ENCODE measurements at regions not wholly inside any gene's neighbourhood (a gene's known extent, or its start where the extent isn't known, plus 50 kb on each side); places are given as distances from the start of the nearest gene placed in this dataset.

- Mint-ChIP-seq H3K4me1 (peaks cover 45% of the 10 kb centered on the region), H3K9me3 (no peaks in the 10 kb centered on the region)
- no peak for TF ChIP-seq CTCF (IDR thresholded peaks at IDR 0.05; ENCODE audit: unreplicated experiment in 3 of 3)
Observed at GRCh38 chr11:131254254-131254653, 116.2 kb upstream of the NTM start.

GRCh38 chr11:131274233-131274632 is 96.2 kb upstream of the NTM start:
- Mint-ChIP-seq H3K27ac (no peak overlapping the region), H3K27me3 (ENCODE audit: low read depth) (no peaks in the 10 kb centered on the region), H3K36me3 (ENCODE audit: low read depth) (peaks cover 7% of the 10 kb centered on the region), H3K9me3 (peaks cover 30% of the 10 kb centered on the region), H3K4me1 (peaks cover 21% of the 10 kb centered on the region), H3K4me3 (no peak overlapping the region)
- no peak for TF ChIP-seq CTCF (IDR thresholded peaks at IDR 0.05; ENCODE audit: unreplicated experiment in 3 of 3)

More at GRCh38 chr11:131254254-131254653, 116.2 kb upstream of the NTM start:
- Mint-ChIP-seq H3K27me3 (ENCODE audit: low read depth) (peaks cover 50% of the 10 kb centered on the region), H3K27ac (no peak overlapping the region), H3K36me3 (ENCODE audit: low read depth) (no peaks in the 10 kb centered on the region), H3K4me3 (no peak overlapping the region)

GRCh38 chr11:131275580-131275979 is 94.8 kb upstream of the NTM start:
- H3K27me3 Mint-ChIP-seq (ENCODE audit: low read depth), result no peaks in the 10 kb centered on the region
- TF ChIP-seq CTCF (IDR thresholded peaks at IDR 0.05; ENCODE audit: unreplicated experiment in 3 of 3), result no peak

GRCh38 chr11:131278472-131278871 is 91.9 kb upstream of the NTM start:
- Mint-ChIP-seq H3K36me3 (ENCODE audit: low read depth) (no peaks in the 10 kb centered on the region), H3K9me3 (no peaks in the 10 kb centered on the region), H3K4me3 (no peak overlapping the region), H3K27me3 (ENCODE audit: low read depth) (peaks cover 6% of the 10 kb centered on the region), H3K27ac (no peak overlapping the region), H3K4me1 (peaks cover 21% of the 10 kb centered on the region)
- TF ChIP-seq CTCF (IDR thresholded peaks at IDR 0.05; ENCODE audit: unreplicated experiment in 3 of 3), result no peak

More at GRCh38 chr11:131275580-131275979, 94.8 kb upstream of the NTM start:
- H3K4me3 Mint-ChIP-seq, result no peak overlapping the region
- no peak overlapping the region for H3K27ac Mint-ChIP-seq
- peaks cover 18% of the 10 kb centered on the region for H3K9me3 Mint-ChIP-seq
- peaks cover 4% of the 10 kb centered on the region for H3K36me3 Mint-ChIP-seq (ENCODE audit: low read depth)
- H3K4me1 Mint-ChIP-seq, result peaks cover 21% of the 10 kb centered on the region

GRCh38 chr11:131279654-131280384 is 90.6 kb upstream of the NTM start:
- H3K27me3 Mint-ChIP-seq (ENCODE audit: low read depth), result peaks cover 10% of the 10 kb centered on the region
- H3K4me1 Mint-ChIP-seq, result peaks cover 16% of the 10 kb centered on the region
- TF ChIP-seq CTCF (IDR thresholded peaks at IDR 0.05; ENCODE audit: unreplicated experiment in 3 of 3), result no peak
- H3K27ac Mint-ChIP-seq, result no peak overlapping the region
- no peak overlapping the region for H3K4me3 Mint-ChIP-seq
- H3K36me3 Mint-ChIP-seq (ENCODE audit: low read depth), result no peaks in the 10 kb centered on the region
- H3K9me3 Mint-ChIP-seq, result no peaks in the 10 kb centered on the region

GRCh38 chr11:131281316-131281715 is 89.1 kb upstream of the NTM start:
- Mint-ChIP-seq H3K9me3 (no peaks in the 10 kb centered on the region), H3K4me1 (peaks cover 5% of the 10 kb centered on the region), H3K27me3 (ENCODE audit: low read depth) (peaks cover 10% of the 10 kb centered on the region), H3K27ac (no peak overlapping the region), H3K4me3 (no peak overlapping the region), H3K36me3 (ENCODE audit: low read depth) (no peaks in the 10 kb centered on the region)
- no peak for TF ChIP-seq CTCF (IDR thresholded peaks at IDR 0.05; ENCODE audit: unreplicated experiment in 3 of 3)
